Gastroesophageal sphincter (tissue), 3 donors: ENCODE measurements at regions not wholly inside any gene's neighbourhood (a gene's known extent, or its start where the extent isn't known, plus 50 kb on each side); places are given as distances from the start of the nearest gene placed in this dataset.

Experiments used
- CTCF ChIP-seq, 4 experiments: fragments of 200-600 bp in 2 of 4; fragments of 450-650 bp in 2 of 4; sonication (generic) in 1 of 4; IDR thresholded peaks; one replicate each; pipeline ENCODE4 v1.5.1; 2017 to 2019; ENCODE audit warnings: antibody characterized with exemption in 4 of 4, mild to moderate bottlenecking in 2 of 4, moderate library complexity in 2 of 4
- EP300 ChIP-seq: sonication (generic); formaldehyde crosslinking; IDR thresholded peaks from one replicate; pipeline ENCODE4 v1.6.1; 2017; ENCODE audit warnings: antibody characterized with exemption, mild to moderate bottlenecking
- POLR2AphosphoS5 ChIP-seq: sonication (generic); formaldehyde crosslinking; IDR thresholded peaks from one replicate; pipeline ENCODE4 v1.6.1; 2017; ENCODE audit warnings: antibody characterized with exemption

GRCh38 chr5:168086104-168086610, 205.3 kb upstream of the WWC1 start:
- TF ChIP-seq EP300 (no peak), CTCF (IDR thresholded peaks at IDR 0.05) (no peak), POLR2AphosphoS5 (peak; percentile 69)
